DND-41 (cell line): ENCODE measurements at regions not wholly inside any gene's neighbourhood (a gene's known extent, or its start where the extent isn't known, plus 50 kb on each side); places are given as distances from the start of the nearest gene placed in this dataset.

ENCODE experiments used
- ATAC-seq: fragments of 200-7000 bp; cut with Tn5 transposase; 3 replicates; pipeline ENCODE4 v1.9.1; 2021; ENCODE audit warnings: low read depth; ENCODE audit not compliant: insufficient read depth
- DNase-seq: peaks from one replicate; pipeline ENCODE4 v3.0.0-alpha.2; 2020
- H2AFZ ChIP-seq: 2 replicates; pipeline ENCODE4 v1.6.0; 2012; ENCODE audit warnings: low read depth, low read length
- H3K27ac ChIP-seq: 2 replicates; pipeline ENCODE4 v1.5.1; 2012; ENCODE audit warnings: low read length, inconsistent platforms
- H3K27me3 ChIP-seq: fragments of 200-600 bp; sonication (generic); 2 replicates; pipeline ENCODE4 v1.6.0; 2012; ENCODE audit warnings: low read length, mild to moderate bottlenecking, inconsistent platforms; ENCODE audit not compliant: insufficient read depth, poor library complexity
- H3K36me3 ChIP-seq: 2 replicates; pipeline ENCODE4 v1.5.1; 2012; ENCODE audit warnings: low read length, inconsistent platforms; ENCODE audit not compliant: insufficient read depth
- H3K4me1 ChIP-seq: 2 replicates; pipeline ENCODE4 v1.5.1; 2012; ENCODE audit warnings: mild to moderate bottlenecking, low read length; ENCODE audit not compliant: insufficient read depth
- H3K4me2 ChIP-seq: 2 replicates; pipeline ENCODE4 v1.6.0; 2012; ENCODE audit warnings: mild to moderate bottlenecking, moderate library complexity, low read length, inconsistent platforms; ENCODE audit not compliant: insufficient read depth
- H3K4me3 ChIP-seq, 2 experiments: fragments of 200-600 bp in 1 of 2; shearing (Covaris generic) in 1 of 2; 2 replicates each; pipeline ENCODE4 v1.5.1; 2012 to 2016; ENCODE audit warnings: inconsistent platforms in 2 of 2, low read length in 2 of 2, mild to moderate bottlenecking in 2 of 2, low read depth in 1 of 2, moderate library complexity in 1 of 2
- H3K79me2 ChIP-seq: 2 replicates; pipeline ENCODE4 v1.6.0; 2012; ENCODE audit warnings: low read length, inconsistent platforms; ENCODE audit not compliant: insufficient read depth
- H3K9ac ChIP-seq: 2 replicates; pipeline ENCODE4 v1.6.0; 2012; ENCODE audit warnings: low read depth, mild to moderate bottlenecking, inconsistent platforms, low read length, moderate library complexity
- H3K9me3 ChIP-seq: 2 replicates; pipeline ENCODE4 v1.5.1; 2012; ENCODE audit warnings: low read length, moderate library complexity, mild to moderate bottlenecking, inconsistent platforms; ENCODE audit not compliant: insufficient read depth, severe bottlenecking
- H4K20me1 ChIP-seq: 2 replicates; pipeline ENCODE4 v1.6.0; 2012; ENCODE audit warnings: low read length; ENCODE audit not compliant: insufficient read depth
- CTCF ChIP-seq: IDR thresholded peaks from 2 replicates; pipeline ENCODE4 v1.5.1; 2012; ENCODE audit warnings: borderline replicate concordance, low read length, moderate library complexity, mild to moderate bottlenecking; ENCODE audit not compliant: poor library complexity, severe bottlenecking; ENCODE audit errors: extremely low read depth
- EZH2 ChIP-seq: IDR thresholded peaks from 3 replicates; pipeline ENCODE4 v1.6.1; 2012; ENCODE audit warnings: borderline replicate concordance, low read depth, mild to moderate bottlenecking, moderate library complexity, low read length, inconsistent platforms; ENCODE audit not compliant: severe bottlenecking

GRCh38 chr21:16420031-16420724 is 690.4 kb downstream of the USP25 start:
- no peak for DNase-seq
- Histone ChIP-seq H3K4me2 (no peak overlapping the region), H3K9ac (no peak overlapping the region), H2AFZ (no peak overlapping the region), H3K79me2 (no peaks in the 10 kb centered on the region), H3K27ac (no peak overlapping the region), H3K9me3 (no peaks in the 10 kb centered on the region), H3K36me3 (no peaks in the 10 kb centered on the region), H3K4me3 (no peak overlapping the region), H3K4me1 (no peaks in the 10 kb centered on the region), H3K27me3 (no peaks in the 10 kb centered on the region), H4K20me1 (no peaks in the 10 kb centered on the region)
- no peak for TF ChIP-seq EZH2
- TF ChIP-seq CTCF, result no peak
- no peak for ATAC-seq

- no peaks in the 10 kb centered on the region for H3K9me3 ChIP-seq
- no peak overlapping the region for H3K27ac ChIP-seq
- no peaks in the 10 kb centered on the region for H3K79me2 ChIP-seq
- no peak overlapping the region for H3K4me2 ChIP-seq
- H3K4me3 ChIP-seq, result no peak overlapping the region
- no peak overlapping the region for H3K9ac ChIP-seq
- TF ChIP-seq CTCF (no peak), EZH2 (no peak)
- H4K20me1 ChIP-seq, result no peaks in the 10 kb centered on the region
- no peaks in the 10 kb centered on the region for H3K4me1 ChIP-seq
- no peaks in the 10 kb centered on the region for H3K36me3 ChIP-seq
- ATAC-seq (no peak), DNase-seq (no peak)
- no peak overlapping the region for H2AFZ ChIP-seq
- H3K27me3 ChIP-seq, result no peaks in the 10 kb centered on the region
Measured at GRCh38 chr21:16421007-16421406, 691.2 kb downstream of the USP25 start.

- Histone ChIP-seq H3K79me2 (no peaks in the 10 kb centered on the region), H3K4me3 (no peak overlapping the region), H3K27me3 (no peaks in the 10 kb centered on the region), H3K27ac (no peak overlapping the region), H4K20me1 (no peaks in the 10 kb centered on the region), H3K4me2 (no peak overlapping the region), H3K9ac (no peak overlapping the region), H2AFZ (no peak overlapping the region), H3K36me3 (no peaks in the 10 kb centered on the region), H3K9me3 (no peaks in the 10 kb centered on the region), H3K4me1 (no peaks in the 10 kb centered on the region)
- no peak for DNase-seq
- no peak for TF ChIP-seq CTCF
- TF ChIP-seq EZH2, result no peak
- no peak for ATAC-seq
Measured at GRCh38 chr21:16421965-16422364, 692.2 kb downstream of the USP25 start.
